Suprapubic skin (tissue), 3 donors: ENCODE measurements at regions not wholly inside any gene's neighbourhood (a gene's known extent, or its start where the extent isn't known, plus 50 kb on each side); places are given as distances from the start of the nearest gene placed in this dataset.

Experiments used
- CTCF ChIP-seq, 2 donors: fragments of 200-600 bp in 1 of 2; fragments of 450-650 bp in 1 of 2; sonication (generic) in 1 of 2; IDR thresholded peaks; one replicate each; pipeline ENCODE4 v1.5.1; 2016 to 2019; ENCODE audit warnings: antibody characterized with exemption in 2 of 2, mild to moderate bottlenecking in 1 of 2, moderate library complexity in 1 of 2
- EP300 ChIP-seq: sonication (generic); formaldehyde crosslinking; IDR thresholded peaks from one replicate; pipeline ENCODE4 v1.6.1; 2017; ENCODE audit warnings: antibody characterized with exemption
- POLR2A ChIP-seq, 2 donors: fragments of 450-650 bp; IDR thresholded peaks; one replicate each; pipeline ENCODE4 v1.6.1; 2017; ENCODE audit warnings: antibody characterized with exemption in 2 of 2, mild to moderate bottlenecking in 2 of 2, moderate library complexity in 2 of 2

- TF ChIP-seq CTCF (IDR thresholded peaks at IDR 0.05) (no peak), POLR2A (IDR thresholded peaks at IDR 0.05) (no peak), EP300 (no peak)
Observed at GRCh38 chr12:92582475-92582874, 120.3 kb upstream of the PLEKHG7 start.
